ENCODE measurements at regions not wholly inside any gene's neighbourhood (a gene's known extent, or its start where the extent isn't known, plus 50 kb on each side); places are given as distances from the start of the nearest gene placed in this dataset.

- no peak for DNase-seq (ENCODE audit: low spot score)
Measured at GRCh38 chr16:50994995-50995394, 156.1 kb downstream of the SALL1 start.

- DNase-seq (ENCODE audit: low spot score) = no peak
Measured at GRCh38 chr16:50992350-50993032, 158.6 kb downstream of the SALL1 start.

- DNase-seq (ENCODE audit: low spot score) = no peak
Measured at GRCh38 chr16:50991436-50991835, 159.6 kb downstream of the SALL1 start.

- DNase-seq (ENCODE audit: low spot score) = no peak
Measured at GRCh38 chr16:50991006-50991405, 160.1 kb downstream of the SALL1 start.

GRCh38 chr16:50989047-50989446, 162.0 kb downstream of the SALL1 start:
- no peak for DNase-seq (ENCODE audit: low spot score)

- DNase-seq (ENCODE audit: low spot score) = no peak
Measured at GRCh38 chr16:50988441-50988840, 162.6 kb downstream of the SALL1 start.

- DNase-seq (ENCODE audit: low spot score) = no peak
Measured at GRCh38 chr16:50986453-50986852, 164.6 kb downstream of the SALL1 start.

GRCh38 chr16:50985733-50986132, 165.3 kb downstream of the SALL1 start:
- DNase-seq (ENCODE audit: low spot score) = no peak

- no peak for DNase-seq (ENCODE audit: low spot score)
Measured at GRCh38 chr16:50984688-50985087, 166.4 kb downstream of the SALL1 start.

- no peak for DNase-seq (ENCODE audit: low spot score)
Measured at GRCh38 chr16:50982808-50983207, 168.3 kb downstream of the SALL1 start.

- no peak for DNase-seq (ENCODE audit: low spot score)
Measured at GRCh38 chr16:50981951-50982350, 169.1 kb downstream of the SALL1 start.

- DNase-seq (ENCODE audit: low spot score) = no peak
Measured at GRCh38 chr16:50980666-50981065, 170.4 kb downstream of the SALL1 start.

- no peak for DNase-seq (ENCODE audit: low spot score)
Measured at GRCh38 chr16:50979806-50980620, 171.1 kb downstream of the SALL1 start.

GRCh38 chr16:50977138-50977537, 173.9 kb downstream of the SALL1 start:
- no peak for DNase-seq (ENCODE audit: low spot score)

- DNase-seq (ENCODE audit: low spot score) = no peak
Measured at GRCh38 chr16:50974438-50975036, 176.5 kb downstream of the SALL1 start.

- no peak for DNase-seq (ENCODE audit: low spot score)
Measured at GRCh38 chr16:50972876-50973275, 178.2 kb downstream of the SALL1 start.

- DNase-seq (ENCODE audit: low spot score) = no peak
Measured at GRCh38 chr16:50970281-50970680, 180.8 kb downstream of the SALL1 start.

GRCh38 chr16:50967827-50968612, 183.1 kb downstream of the SALL1 start:
- no peak for DNase-seq (ENCODE audit: low spot score)

GRCh38 chr16:50964491-50964890, 186.6 kb downstream of the SALL1 start:
- no peak for DNase-seq (ENCODE audit: low spot score)

GRCh38 chr16:50961952-50962351, 189.1 kb downstream of the SALL1 start:
- DNase-seq (ENCODE audit: low spot score) = no peak

GRCh38 chr16:50960517-50961202, 190.4 kb downstream of the SALL1 start:
- DNase-seq (ENCODE audit: low spot score) = no peak

- no peak for DNase-seq (ENCODE audit: low spot score)
Measured at GRCh38 chr16:50957056-50957455, 194.0 kb downstream of the SALL1 start.
